HG03108 (cell line): ENCODE measurements at regions not wholly inside any gene's neighbourhood (a gene's known extent, or its start where the extent isn't known, plus 50 kb on each side); places are given as distances from the start of the nearest gene placed in this dataset.
A peak's percentile ranks its signal among the peaks of the same experiment; 100 is the strongest.

ENCODE experiments used
- ATAC-seq: cut with Tn5 transposase; IDR thresholded peaks from one replicate; pipeline ENCODE4 v1.9.1; 2021; ENCODE audit warnings: moderate library complexity; ENCODE audit not compliant: unreplicated experiment

DNA sequence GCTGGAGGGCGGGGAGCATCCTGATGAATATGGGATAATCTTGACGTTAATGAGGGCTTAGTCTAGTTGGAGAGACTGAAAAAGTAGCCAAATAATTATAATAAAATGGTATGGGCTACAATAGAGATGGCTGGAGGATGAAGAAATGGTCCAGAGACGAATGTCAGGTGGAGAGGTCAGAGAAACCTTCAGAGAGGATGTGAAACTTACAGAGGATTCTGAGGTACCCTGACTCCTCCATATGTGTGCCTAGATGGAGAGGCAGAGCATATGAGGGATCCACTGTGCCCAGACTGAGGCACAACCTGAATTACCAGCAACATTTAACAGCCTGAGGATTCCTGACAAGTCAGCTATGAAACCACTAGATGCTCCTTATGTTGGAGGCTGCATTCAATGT lies 417.0 kb downstream of the ATP23 start:
- ATAC-seq, result no peak

GRCh38 chr12:58359084-58359483 lies 417.7 kb downstream of the ATP23 start:
- no peak for ATAC-seq

GRCh38 chr12:58361056-58361455 lies 419.7 kb downstream of the ATP23 start:
- no peak for ATAC-seq

GRCh38 chr12:58363971-58364370 lies 422.6 kb downstream of the ATP23 start:
- no peak for ATAC-seq

DNA sequence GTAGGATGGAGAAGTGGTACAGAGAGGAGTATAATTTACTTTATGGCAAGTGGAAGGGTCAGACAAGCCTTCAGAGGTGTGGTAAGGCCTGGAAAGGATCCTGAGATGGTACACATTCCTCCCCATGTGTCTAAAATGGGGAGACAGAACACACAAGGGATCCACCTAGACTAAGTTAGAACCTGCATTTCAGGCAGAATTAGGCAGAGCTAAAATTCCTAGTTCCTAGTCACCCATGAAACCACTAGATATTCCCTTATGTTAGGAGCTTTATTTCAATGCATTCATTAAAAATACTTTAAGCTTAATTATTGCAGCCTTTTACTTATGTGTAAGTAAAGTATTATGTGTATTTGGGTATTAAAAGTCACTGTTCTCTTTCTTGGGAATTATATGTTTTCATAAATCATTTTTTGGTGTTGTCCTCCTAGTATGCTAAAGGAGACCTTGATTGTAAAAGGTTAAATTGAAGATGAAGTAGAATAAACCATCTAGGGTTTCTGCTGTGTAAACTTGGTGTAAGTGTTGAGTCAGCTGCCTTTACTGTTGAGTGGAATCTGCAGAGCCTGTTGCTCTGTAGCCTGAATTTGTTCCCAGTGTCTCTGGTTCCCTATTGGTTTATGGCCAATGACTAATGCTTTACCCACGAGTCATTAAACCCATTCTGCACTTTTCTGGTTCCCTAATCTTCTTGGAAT lies 423.2 kb downstream of the ATP23 start:
- no peak for ATAC-seq

GRCh38 chr12:58365087-58365390 lies 423.7 kb downstream of the ATP23 start:
- ATAC-seq, result no peak

DNA sequence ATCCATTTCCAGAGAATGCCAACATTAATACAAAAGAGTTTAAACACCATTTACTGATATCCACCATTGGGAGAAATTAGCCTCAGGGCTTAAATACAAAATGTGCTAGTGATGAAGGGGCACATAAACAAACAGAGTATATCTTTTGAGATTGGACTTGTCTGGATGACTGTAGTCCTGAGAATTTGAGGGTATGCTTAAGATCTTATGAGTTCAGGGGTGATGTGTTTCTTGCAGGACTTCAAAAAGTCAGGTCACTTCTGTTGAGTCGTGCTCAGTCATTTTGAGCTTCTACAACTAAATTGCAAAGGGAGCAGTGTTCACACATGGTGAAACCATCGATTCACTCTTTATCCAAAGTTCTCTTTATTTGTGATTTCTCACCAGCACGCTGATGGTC lies 425.7 kb downstream of the ATP23 start:
- no peak for ATAC-seq

- ATAC-seq, result no peak
Measured at GRCh38 chr12:58368001-58368400, 426.6 kb downstream of the ATP23 start.

GRCh38 chr12:58369576-58369975 lies 428.2 kb downstream of the ATP23 start:
- ATAC-seq, result no peak

DNA sequence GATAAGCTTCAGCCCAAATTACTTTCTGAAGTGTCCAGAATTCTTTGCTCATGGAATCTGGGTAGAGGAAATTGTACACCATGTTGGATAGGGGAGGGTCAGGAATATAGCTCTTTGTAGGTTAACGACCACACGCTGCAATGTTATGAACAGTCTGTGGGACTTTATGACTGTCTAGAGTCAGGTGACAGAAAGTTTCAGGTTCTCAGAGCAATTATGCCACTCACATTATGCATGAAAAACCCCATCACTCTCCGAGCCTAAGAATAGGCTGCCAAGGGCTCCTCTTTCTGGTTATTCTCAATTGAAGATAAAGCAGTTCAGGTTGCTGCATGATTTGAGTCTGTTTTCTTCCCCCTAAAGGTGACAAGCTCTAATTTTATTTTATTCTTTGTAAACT lies 430.9 kb downstream of the ATP23 start:
- ATAC-seq, result peak; percentile 96

- no peak for ATAC-seq
Measured at GRCh38 chr12:58378028-58378427, 436.7 kb downstream of the ATP23 start.

GRCh38 chr12:58381546-58381945 lies 440.2 kb downstream of the ATP23 start:
- ATAC-seq, result no peak

DNA sequence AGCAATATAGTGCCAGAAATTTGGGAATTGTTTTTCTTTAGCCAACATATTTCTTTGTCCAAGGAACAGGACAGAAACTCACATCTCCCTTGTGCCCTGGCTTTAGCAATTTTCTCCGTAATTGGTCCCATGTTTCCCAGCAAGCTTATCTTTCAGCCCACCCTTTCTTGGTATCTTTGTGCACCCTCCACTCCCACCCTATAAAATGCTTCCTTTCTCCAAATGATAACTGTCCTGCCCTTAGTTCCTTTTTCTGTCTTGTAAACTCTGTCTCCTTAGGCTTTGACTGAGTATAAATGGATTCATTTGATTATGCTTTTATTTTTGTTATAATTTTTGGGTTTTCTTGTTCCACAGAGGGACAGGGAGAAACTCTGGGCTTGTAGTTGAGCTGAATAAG lies 442.8 kb downstream of the ATP23 start:
- no peak for ATAC-seq

- ATAC-seq, result no peak
Measured at GRCh38 chr12:58386136-58386535, 444.8 kb downstream of the ATP23 start.

DNA sequence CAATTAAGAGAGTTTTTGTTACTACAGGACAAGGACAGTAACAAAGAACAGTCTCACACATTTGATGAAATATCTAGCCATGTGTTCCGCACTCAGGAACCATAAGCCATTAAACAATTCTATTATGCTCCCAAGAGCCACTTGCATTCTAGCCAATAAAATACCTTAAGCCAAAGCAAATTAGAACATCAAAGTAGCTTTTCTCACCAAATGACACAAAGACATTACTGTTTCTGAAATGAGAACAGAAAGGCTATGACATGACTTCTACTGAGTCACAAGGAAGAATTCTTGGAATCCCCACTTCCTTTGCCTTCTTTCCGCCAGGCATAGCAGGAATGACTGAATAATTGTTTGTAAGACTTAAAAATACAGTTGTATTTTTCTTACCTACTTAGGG lies 445.8 kb downstream of the ATP23 start:
- ATAC-seq, result no peak

DNA sequence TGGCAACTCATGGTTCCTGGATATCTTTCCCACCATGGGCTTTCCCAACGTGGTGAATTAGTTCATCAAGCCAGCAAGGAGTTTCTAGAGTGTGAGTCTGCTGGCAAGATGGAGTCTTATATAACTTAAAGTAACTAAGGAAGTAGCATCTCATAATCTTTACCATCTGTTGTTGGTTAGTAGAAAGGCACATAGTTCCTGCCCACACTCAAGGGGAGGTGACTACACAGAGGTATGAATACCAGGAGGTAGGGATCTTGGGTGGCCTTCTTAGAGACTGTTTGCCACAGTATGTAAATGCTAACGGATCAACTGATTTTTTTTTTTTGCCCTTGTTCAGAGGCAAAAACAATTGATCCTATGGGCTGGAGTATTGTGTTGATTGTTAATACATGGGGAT lies 446.9 kb downstream of the ATP23 start:
- no peak for ATAC-seq

DNA sequence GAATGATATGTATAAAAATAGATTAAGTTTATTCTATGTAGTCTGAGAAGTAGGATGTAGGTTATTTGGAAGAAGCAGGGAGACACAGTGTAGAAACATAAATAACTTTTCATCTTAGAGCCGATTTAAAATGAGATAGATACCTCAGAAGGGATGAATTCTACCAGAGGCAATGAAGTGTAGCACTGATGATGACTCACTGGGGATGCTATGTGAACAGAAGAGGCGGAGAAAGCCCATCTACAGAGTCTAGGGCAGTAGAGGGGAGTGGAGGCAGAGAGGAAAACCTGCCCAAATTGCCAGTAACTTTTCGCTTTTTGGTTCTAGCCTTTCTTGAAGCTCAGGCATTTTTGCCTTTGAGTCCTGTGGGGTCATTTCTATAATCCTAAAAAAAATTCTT lies 451.8 kb downstream of the ATP23 start:
- no peak for ATAC-seq

DNA sequence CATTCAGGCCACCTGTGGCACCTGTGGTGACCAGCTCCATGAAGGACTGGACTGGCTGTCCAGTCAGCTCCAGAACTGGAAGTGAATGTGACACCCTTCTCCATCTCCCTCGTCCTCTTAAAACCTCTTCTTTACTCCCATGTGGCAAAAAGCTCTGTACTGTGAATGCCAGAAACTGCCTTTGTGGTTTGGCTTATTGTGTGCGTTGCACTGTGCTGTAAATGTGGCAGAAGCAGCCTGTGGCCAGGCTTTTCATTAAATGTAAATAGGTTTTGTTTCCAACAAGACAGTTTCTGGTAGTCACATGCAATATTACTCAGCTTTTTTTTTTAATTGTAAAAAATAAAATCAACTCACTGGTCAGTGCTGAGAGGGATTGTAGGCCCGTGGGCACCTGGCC lies 453.7 kb downstream of the ATP23 start:
- ATAC-seq, result no peak

DNA sequence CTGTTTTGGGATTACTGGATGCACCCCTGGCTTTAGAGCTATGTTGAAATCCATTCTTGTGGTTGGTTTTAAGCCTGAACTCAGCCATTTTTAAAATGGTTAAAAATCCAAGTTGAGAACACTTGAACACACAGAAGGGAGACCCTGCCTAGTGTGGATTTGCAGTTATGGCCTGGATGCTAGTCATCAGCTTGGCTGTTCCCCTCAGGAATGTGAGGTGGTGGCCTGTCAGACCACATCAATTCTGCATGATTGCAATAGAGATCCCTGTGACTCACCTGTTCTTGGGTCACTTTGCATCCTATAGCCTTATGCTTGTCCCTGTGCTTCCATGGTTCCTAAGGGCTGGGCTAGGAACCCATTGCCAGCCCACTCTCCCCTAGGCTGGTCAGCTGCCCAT lies 454.1 kb downstream of the ATP23 start:
- ATAC-seq, result no peak

DNA sequence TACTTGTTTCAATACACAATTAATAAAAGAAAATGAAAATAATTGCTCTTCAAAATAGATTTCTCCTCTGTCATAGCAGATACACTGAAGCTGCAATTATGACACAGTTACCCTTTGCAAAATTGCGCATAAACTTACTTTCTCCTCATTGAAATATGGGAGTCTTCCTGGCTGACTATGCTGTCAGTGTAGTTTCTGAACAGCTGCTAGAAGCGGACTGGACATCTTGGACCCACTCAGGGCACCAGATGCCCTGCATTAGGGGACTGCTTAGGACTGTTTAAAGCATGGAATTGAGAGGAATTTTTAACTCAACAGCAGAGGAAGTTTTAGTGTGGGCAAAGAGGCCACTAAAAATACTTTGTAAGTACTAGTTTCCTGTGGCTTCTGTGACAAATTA lies 454.9 kb downstream of the ATP23 start:
- no peak for ATAC-seq

- ATAC-seq, result no peak
Measured at GRCh38 chr12:58405363-58405762, 464.0 kb downstream of the ATP23 start.

DNA sequence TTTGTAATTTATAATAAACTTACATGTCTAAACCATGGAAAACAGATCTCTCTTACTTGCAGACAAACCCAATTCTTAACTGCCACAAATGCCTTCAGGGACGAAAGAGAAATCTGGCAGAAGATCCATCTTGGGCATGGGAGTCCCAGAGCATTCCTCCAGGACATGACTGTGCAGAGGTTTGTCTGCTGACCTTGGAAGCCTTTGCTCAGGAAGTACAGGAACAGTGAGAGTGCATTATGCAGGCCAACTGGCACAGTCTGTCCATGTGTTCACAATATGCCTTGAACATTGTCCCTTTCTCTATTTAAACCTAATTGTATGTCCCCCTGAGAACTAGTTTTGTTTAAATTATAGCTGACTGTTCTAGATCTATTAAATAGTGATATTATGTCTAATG lies 467.1 kb downstream of the ATP23 start:
- ATAC-seq, result no peak

DNA sequence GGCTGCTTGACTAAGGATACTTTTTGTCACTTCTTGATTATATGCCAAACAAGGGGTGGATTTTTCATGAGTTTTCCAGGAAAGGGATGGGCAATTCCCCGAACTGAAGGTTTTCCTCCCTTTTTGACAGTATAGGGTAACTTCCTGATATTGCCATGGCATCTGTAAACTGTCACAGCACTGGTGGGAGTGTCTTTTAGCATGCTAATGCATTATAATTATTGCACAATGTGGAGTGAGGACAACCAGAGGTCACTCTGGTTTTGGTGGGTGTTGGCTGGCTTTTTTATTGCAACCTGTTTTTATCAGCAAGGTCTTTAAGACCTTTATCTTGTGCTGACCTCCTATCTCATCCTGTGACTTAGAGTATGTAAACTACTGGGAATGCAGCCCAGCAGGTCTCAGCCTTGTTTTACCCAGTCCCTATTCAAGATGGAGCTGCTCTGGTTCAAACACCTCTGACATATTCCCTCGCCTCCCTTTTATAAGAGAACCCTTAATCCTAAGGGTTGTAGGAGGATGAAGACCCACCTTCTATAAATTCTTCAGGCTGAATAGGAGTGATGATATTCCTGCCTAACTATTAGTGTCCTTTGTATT lies 471.2 kb downstream of the ATP23 start:
- no peak for ATAC-seq
